Loucy (cell line): ENCODE measurements at regions not wholly inside any gene's neighbourhood (a gene's known extent, or its start where the extent isn't known, plus 50 kb on each side); places are given as distances from the start of the nearest gene placed in this dataset.

Experiments used
- H2AFZ ChIP-seq: fragments of 200-600 bp; sonication (generic); 2 replicates; pipeline ENCODE4 v1.6.0; 2016; ENCODE audit warnings: antibody characterized with exemption, mild to moderate bottlenecking, low read length, moderate library complexity
- H3F3A ChIP-seq: fragments of 200-600 bp; 2 replicates; pipeline ENCODE4 v1.6.0; 2016; ENCODE audit warnings: antibody characterized with exemption, low read depth, mild to moderate bottlenecking
- H3K27me3 ChIP-seq: fragments of 200-600 bp; sonication (generic); 2 replicates; pipeline ENCODE4 v1.6.1; 2014; ENCODE audit warnings: low read length, mild to moderate bottlenecking; ENCODE audit not compliant: insufficient read depth, poor library complexity, severe bottlenecking
- H3K36me3 ChIP-seq: fragments of 200-600 bp; sonication (generic); 2 replicates; pipeline ENCODE4 v1.6.1; 2016; ENCODE audit warnings: low read length; ENCODE audit not compliant: insufficient read depth
- H3K4me1 ChIP-seq: fragments of 200-600 bp; sonication (generic); 2 replicates; pipeline ENCODE4 v1.5.1; 2014; ENCODE audit warnings: low read length, mild to moderate bottlenecking; ENCODE audit not compliant: insufficient read depth, poor library complexity, severe bottlenecking
- H3K4me2 ChIP-seq: fragments of 200-600 bp; sonication (generic); 2 replicates; pipeline ENCODE4 v1.6.0; 2014; ENCODE audit warnings: antibody characterized with exemption, low read length, low read depth, mild to moderate bottlenecking; ENCODE audit not compliant: poor library complexity, severe bottlenecking
- H3K4me3 ChIP-seq: fragments of 200-600 bp; sonication (generic); 2 replicates; pipeline ENCODE4 v1.5.1; 2014; ENCODE audit warnings: low read length, mild to moderate bottlenecking, mixed read lengths; ENCODE audit not compliant: poor library complexity, severe bottlenecking
- H3K79me2 ChIP-seq: fragments of 200-600 bp; sonication (generic); 2 replicates; pipeline ENCODE4 v1.6.1; 2014; ENCODE audit warnings: low read length; ENCODE audit not compliant: insufficient read depth
- H3K9ac ChIP-seq: fragments of 200-600 bp; sonication (generic); 2 replicates; pipeline ENCODE4 v1.6.0; 2014; ENCODE audit warnings: mild to moderate bottlenecking, low read depth, low read length, moderate library complexity; ENCODE audit not compliant: poor library complexity, severe bottlenecking
- H3K9me2 ChIP-seq: fragments of 200-600 bp; sonication (generic); replicated peaks from 2 replicates; pipeline ENCODE4 v1.6.1; 2016; ENCODE audit warnings: low read depth, low read length, mixed read lengths
- H3K9me3 ChIP-seq: fragments of 200-600 bp; sonication (generic); 2 replicates; pipeline ENCODE4 v1.6.1; 2014; ENCODE audit warnings: mild to moderate bottlenecking, antibody characterized with exemption, low read length, low read depth; ENCODE audit not compliant: insufficient read depth
- H4K20me1 ChIP-seq: fragments of 200-600 bp; sonication (generic); 2 replicates; pipeline ENCODE4 v1.6.0; 2014; ENCODE audit warnings: antibody characterized with exemption, low read length, mild to moderate bottlenecking; ENCODE audit not compliant: insufficient read depth, poor library complexity, severe bottlenecking
- EZH2phosphoT487 ChIP-seq: fragments of 200-600 bp; IDR thresholded peaks from 2 replicates; pipeline ENCODE4 v1.6.1; 2018; ENCODE audit warnings: antibody characterized with exemption, mild to moderate bottlenecking, moderate library complexity, borderline replicate concordance
- TF ChIP-seq, protein P1 (sequence below): fragments of 200-600 bp; sonication (generic); conservative IDR thresholded peaks from 2 replicates; pipeline ENCODE4 v1.5.1; 2014; ENCODE audit warnings: mild to moderate bottlenecking, antibody characterized with exemption, low read length

DNA sequence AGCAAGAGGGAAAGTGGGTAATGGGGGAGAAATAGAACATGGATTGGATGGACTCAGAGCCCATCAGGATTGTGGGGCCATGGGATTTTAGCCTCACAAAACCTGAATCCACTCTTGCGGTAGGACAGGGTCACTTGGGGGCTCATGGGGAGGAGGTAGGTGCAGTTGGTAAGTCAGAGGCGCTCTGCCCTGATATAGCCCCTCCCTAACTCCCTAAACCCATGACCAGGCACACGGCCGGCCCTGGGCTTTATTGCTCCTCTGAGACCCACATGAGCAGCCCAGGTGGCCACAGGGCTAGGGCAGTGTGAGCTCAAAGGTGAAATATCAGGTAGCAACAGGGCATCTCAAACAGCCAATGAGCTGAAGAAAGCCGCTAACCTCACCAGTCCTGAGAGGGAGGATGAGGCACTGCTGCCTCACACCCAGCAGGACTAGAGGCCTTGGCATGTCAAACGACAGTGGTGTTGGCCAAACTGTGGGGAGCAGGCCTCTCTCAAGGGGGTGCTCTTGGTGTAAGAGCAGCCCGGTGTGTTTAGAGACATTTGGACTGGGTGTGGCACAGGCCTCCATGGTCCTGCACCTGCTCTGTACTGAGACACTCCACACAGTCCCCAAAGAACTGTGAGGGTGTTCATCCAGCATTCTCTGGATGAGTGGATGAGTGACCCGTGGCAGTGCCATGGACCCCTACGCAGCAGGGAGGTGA, 90.8 kb upstream of the HS6ST1 start:
- Histone ChIP-seq H3K9me2 (no peaks in the 10 kb centered on the region), H3K79me2 (no peaks in the 10 kb centered on the region), H3K9me3 (no peaks in the 10 kb centered on the region), H3K4me2 (no peak overlapping the region), H3F3A (no peaks in the 10 kb centered on the region), H2AFZ (no peak overlapping the region), H3K4me1 (peaks cover 61% of the 10 kb centered on the region), H3K9ac (peak overlapping the region; percentile 26), H3K4me3 (no peak overlapping the region), H3K27me3 (no peaks in the 10 kb centered on the region), H3K36me3 (no peaks in the 10 kb centered on the region), H4K20me1 (no peaks in the 10 kb centered on the region)
- TF ChIP-seq, protein P1, sequence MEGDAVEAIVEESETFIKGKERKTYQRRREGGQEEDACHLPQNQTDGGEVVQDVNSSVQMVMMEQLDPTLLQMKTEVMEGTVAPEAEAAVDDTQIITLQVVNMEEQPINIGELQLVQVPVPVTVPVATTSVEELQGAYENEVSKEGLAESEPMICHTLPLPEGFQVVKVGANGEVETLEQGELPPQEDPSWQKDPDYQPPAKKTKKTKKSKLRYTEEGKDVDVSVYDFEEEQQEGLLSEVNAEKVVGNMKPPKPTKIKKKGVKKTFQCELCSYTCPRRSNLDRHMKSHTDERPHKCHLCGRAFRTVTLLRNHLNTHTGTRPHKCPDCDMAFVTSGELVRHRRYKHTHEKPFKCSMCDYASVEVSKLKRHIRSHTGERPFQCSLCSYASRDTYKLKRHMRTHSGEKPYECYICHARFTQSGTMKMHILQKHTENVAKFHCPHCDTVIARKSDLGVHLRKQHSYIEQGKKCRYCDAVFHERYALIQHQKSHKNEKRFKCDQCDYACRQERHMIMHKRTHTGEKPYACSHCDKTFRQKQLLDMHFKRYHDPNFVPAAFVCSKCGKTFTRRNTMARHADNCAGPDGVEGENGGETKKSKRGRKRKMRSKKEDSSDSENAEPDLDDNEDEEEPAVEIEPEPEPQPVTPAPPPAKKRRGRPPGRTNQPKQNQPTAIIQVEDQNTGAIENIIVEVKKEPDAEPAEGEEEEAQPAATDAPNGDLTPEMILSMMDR = no peak
- TF ChIP-seq EZH2phosphoT487 = no peak

DNA sequence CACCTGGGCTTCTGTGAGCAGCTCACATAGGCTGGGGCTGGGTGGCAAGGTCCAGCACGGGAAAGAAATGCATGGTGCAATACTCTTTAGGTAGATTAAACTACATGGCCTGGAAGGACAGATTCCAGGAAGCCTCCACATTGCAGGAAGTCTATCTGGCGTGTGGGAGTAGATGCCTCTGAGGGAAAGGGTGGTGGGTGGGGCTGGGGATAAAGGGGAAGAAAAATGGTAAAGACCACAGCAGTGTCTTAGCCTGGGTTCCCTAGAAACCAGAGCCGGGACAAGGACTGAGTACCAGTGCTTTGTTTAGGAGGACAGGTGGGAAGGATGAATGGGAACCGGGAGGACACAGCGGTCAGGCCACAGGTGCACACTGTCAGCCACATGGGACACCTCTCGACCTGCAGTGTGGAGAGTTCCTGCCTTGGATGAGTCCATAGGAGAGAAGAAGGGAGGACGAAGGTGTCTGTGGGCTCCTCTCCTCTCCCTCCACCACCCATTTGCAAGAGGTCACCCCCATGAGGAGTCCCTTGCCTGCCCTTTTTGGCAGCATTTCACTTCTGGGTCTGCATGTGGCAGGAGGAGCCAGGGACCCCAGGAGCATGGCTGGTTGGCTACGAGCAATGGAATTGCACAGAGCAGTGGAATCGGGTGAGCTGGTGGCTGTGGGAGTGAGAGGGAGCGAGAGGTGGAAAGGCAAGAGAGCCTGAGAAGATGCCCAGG, 91.5 kb upstream of the HS6ST1 start:
- H3K9ac ChIP-seq = no peak overlapping the region
- no peaks in the 10 kb centered on the region for H3K9me2 ChIP-seq
- TF ChIP-seq, protein P1 = no peak
- TF ChIP-seq EZH2phosphoT487 = no peak
- H3F3A ChIP-seq = no peaks in the 10 kb centered on the region
- no peaks in the 10 kb centered on the region for H3K79me2 ChIP-seq
- H4K20me1 ChIP-seq = no peaks in the 10 kb centered on the region
- H3K9me3 ChIP-seq = no peaks in the 10 kb centered on the region
- peaks cover 66% of the 10 kb centered on the region for H3K4me1 ChIP-seq
- H3K4me2 ChIP-seq = no peak overlapping the region
- no peak overlapping the region for H3K4me3 ChIP-seq
- H3K27me3 ChIP-seq = no peaks in the 10 kb centered on the region
- no peaks in the 10 kb centered on the region for H3K36me3 ChIP-seq
- H2AFZ ChIP-seq = no peak overlapping the region

DNA sequence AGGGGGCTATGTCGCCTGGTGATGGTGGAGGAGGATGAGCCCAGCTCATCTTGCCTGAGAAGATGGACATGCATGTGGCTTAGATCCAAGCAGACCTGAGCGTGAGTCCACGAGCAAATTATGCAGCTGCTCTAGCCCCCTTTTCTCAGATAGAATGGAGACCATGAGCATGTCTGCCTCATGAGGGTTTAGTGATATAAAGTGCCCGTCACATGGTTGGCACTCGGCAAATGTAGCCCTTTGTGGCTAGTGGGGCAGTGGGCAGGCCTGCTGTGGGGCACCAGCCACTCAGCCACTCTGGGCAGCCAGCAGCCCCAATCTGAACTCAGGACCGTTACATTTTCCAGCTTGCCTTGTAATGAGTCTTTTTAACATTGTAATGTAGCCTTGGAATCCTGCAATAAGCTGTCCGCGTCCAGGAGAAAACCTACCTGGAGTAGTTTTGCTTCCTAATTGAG, 92.1 kb upstream of the HS6ST1 start:
- TF ChIP-seq, protein P1 = no peak
- no peak for TF ChIP-seq EZH2phosphoT487
- Histone ChIP-seq H4K20me1 (no peaks in the 10 kb centered on the region), H3K9me3 (no peaks in the 10 kb centered on the region), H3K36me3 (no peaks in the 10 kb centered on the region), H3K9me2 (no peaks in the 10 kb centered on the region), H3K27me3 (no peaks in the 10 kb centered on the region), H3K79me2 (no peaks in the 10 kb centered on the region), H3K9ac (no peak overlapping the region), H3F3A (no peaks in the 10 kb centered on the region), H3K4me1 (peaks cover 71% of the 10 kb centered on the region), H3K4me2 (no peak overlapping the region), H3K4me3 (no peak overlapping the region), H2AFZ (no peak overlapping the region)
